HG02678 (cell line): ENCODE measurements at regions not wholly inside any gene's neighbourhood (a gene's known extent, or its start where the extent isn't known, plus 50 kb on each side); places are given as distances from the start of the nearest gene placed in this dataset.

Experiments used
- ATAC-seq: cut with Tn5 transposase; IDR thresholded peaks from one replicate; pipeline ENCODE4 v1.9.1; 2021; ENCODE audit warnings: mild to moderate bottlenecking, moderate library complexity; ENCODE audit not compliant: unreplicated experiment

DNA sequence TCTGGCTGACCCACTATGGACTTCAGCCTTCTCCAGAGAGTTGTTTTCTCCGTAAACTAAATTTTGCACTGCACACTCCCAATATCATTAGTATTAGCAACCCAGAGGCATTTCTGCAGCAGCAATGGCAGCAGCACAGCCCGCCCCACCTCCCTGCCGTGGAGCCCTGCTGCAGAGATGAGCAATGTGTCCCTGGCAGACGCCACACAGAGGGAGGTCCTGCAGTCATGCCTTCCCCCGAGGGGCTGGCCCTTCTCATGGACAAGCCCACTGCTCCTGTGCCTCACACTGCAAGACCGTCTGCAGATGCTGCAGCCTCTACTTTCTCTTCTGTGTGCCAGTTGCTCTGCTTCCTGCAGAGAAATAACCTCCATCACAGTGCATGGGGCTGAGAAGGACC is 393.4 kb upstream of the MKI67 start:
- ATAC-seq: no peak

DNA sequence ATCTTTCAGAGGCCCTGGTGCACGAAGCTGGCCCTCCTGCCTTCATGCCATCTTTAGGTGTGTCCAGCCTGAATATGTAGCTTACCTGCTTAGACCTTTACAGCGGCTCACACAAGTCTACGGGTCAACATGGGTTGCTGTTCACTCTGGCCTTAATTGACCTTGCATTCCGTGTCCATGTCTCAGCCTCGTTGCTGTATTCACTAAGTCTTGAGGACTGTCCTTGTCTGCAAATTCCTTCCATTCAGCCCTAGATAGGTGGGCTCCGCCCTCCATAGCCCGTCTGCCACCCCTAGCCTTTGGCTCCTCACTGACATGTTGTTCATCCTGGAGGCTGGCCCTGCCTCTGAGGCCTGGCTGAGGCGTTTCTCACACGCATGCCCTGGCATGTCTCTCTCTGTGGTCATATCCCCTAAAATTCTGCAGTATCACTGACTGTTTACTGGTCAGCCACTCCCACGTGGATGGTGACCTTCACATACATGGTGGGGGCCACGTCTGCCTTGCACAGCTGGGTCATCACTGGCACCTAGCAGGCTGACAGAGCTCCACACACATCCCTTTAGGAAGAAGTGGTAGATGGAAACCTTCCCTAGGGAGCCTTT is 394.1 kb upstream of the MKI67 start:
- no peak for ATAC-seq

DNA sequence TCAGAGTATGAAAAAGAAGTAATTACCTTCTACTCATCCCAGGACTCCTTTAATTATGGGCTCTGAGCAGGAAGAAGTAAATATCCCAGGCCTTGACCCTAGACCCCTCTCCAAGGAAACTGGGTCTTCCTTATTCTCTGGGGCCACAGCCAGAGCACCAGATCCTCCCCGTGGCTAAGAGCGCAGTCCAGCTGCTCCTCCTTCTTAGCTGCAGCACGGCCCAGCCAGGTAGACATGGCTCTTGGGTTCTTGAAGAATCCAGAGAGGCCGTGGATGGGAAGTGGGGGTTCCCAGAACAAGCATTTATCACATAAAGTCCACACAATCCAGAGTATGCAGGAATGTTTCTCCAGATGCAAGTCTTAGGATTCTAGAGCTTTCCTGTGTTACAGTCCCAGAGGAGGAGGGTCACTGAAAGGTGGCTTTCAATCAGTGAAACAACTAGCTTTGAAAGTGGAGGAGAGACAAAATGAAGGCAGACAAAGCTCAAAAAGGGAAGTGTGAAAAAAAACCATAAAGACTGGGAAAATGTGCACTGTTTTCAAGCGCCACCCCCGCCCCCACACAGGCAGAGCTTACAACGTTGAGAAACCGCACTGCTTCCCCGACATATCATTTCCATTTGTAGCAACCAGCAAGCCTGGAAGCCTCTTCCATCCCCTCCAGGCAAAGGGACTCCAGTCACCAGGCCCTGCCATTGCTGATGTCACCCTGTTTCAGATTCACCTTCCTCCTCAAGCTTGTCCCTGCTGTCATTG is 396.5 kb upstream of the MKI67 start:
- no peak for ATAC-seq

- no peak for ATAC-seq
These were observed 399.2 kb upstream of the MKI67 start for GRCh38 chr10:128525444-128525843.

- no peak for ATAC-seq
These were observed 399.7 kb upstream of the MKI67 start for GRCh38 chr10:128525936-128526335.

GRCh38 chr10:128526791-128527375 is 400.7 kb upstream of the MKI67 start:
- no peak for ATAC-seq

GRCh38 chr10:128527711-128528110 is 401.5 kb upstream of the MKI67 start:
- ATAC-seq: no peak

DNA sequence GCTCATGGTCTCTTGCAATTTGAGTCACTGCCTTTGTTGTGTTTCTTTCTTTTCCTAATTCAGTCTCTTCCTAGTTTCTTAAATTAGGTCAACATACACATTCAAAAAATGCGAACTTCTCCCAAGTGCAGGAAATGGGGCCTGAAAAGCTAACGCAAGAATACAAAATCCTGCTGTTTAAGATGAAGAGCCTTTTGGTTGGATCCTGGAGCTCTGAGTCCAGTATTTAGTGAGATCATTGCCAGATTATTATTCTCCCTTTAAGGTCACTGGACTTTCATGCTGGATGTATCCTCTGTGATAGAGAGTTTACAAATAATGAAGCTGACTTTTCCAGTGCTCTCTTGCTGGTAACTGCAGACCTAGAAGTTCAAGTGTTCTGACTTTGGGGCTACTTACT is 401.9 kb upstream of the MKI67 start:
- no peak for ATAC-seq

DNA sequence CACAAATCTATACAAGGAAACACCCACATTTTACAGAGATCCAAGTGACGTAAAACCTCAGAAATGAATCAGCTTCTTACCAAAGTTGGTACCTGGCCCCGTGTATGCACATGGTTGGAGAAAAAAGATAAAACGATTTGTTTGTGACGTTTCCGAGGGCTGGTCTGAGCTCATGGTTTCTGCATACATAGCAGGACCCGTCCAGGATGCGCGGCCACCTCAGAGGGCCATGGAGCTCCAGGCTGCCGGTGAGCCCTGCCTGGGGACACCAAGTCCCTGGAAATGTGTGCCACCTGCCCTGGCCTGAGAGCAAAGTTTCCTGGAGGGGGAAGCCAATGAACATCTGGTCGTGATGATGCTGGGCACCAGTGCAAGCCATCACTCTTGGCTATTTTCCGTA is 402.6 kb upstream of the MKI67 start:
- ATAC-seq: no peak

- ATAC-seq: no peak
These were observed 403.0 kb upstream of the MKI67 start for GRCh38 chr10:128529225-128529624.

DNA sequence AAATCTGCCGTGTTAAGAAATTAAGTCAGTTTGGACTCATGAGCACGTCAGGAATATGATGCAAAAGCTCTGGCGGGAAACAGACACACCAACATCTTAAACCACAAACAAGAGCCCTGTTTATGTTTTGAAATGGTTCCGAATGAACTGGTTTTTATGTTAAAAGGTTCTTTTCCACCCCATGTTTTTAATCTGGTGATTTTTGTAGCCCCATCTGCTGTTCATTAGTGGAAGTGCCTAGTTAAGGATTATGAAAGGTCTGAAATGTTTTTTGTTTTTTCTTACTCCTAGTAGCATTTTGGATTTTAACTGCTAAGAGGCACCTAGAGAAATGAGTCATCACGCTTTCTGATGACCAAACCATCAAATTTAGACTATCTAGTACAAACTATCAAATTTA is 404.1 kb upstream of the MKI67 start:
- ATAC-seq: no peak

GRCh38 chr10:128530946-128531345 is 404.7 kb upstream of the MKI67 start:
- no peak for ATAC-seq

DNA sequence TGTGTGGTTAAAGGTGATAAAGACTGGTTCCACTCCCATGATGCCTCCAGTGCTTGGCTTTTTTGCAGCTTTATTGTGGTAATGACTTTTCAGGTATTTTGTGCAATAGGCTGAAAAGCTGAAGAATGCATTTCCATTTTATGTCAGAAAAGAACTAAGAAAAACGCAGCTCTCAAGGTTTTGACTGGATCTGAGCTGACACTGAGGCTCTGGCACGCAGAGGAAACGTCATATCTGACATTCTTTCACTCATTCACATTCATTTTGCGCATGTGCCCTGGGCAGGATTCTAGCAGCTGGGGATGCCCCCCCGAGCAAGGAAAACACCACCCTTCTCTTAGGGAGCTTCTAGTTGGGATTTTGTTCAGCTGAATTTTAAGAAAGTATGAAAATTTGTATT is 408.5 kb upstream of the MKI67 start:
- ATAC-seq: no peak

DNA sequence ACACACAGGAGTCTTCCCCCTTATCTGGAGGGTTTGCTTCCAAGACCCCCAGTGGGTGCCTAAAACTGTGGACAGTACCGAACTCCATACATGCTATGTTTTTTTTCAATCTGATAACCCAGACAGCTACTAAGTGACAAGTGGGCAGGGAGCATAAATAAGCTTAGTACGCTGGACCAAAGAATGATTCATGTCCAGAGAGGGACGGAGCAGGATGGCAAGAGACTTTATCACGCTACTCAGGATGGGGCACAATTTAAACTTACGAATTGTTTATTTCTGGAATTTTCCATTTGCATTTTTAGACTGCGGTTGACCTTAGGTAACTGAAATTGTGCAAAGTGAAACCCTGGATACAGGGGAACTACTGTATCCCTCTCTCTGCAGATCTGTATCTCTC is 410.0 kb upstream of the MKI67 start:
- no peak for ATAC-seq

DNA sequence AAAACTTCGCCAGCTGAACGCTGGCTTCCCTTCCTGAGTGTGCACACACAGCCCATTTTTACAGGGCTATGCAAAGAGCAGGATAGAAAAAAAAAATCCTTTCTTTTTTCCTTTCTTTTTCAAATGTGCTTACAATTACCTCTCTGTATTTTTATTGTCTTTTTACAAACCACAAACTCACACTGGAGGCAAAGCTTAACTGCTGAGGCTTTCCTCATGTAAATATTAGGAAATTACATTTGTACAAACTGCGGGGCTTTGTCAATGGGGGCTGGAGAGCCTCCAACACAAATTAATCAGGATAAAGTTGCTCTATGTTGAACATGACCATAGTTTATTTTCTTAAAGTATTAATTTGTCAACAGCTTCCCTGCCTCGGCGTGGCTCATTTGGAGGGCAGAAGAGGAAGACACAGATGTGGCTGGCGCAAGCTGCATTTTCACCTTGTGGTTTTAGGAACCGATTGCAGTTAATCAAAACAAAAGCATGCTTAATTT is 411.7 kb upstream of the MKI67 start:
- no peak for ATAC-seq

- no peak for ATAC-seq
These were observed 412.4 kb upstream of the MKI67 start for GRCh38 chr10:128538671-128539070.

GRCh38 chr10:128539510-128540127 is 413.4 kb upstream of the MKI67 start:
- ATAC-seq: no peak

GRCh38 chr10:128540128-128540762 is 414.0 kb upstream of the MKI67 start:
- no peak for ATAC-seq

DNA sequence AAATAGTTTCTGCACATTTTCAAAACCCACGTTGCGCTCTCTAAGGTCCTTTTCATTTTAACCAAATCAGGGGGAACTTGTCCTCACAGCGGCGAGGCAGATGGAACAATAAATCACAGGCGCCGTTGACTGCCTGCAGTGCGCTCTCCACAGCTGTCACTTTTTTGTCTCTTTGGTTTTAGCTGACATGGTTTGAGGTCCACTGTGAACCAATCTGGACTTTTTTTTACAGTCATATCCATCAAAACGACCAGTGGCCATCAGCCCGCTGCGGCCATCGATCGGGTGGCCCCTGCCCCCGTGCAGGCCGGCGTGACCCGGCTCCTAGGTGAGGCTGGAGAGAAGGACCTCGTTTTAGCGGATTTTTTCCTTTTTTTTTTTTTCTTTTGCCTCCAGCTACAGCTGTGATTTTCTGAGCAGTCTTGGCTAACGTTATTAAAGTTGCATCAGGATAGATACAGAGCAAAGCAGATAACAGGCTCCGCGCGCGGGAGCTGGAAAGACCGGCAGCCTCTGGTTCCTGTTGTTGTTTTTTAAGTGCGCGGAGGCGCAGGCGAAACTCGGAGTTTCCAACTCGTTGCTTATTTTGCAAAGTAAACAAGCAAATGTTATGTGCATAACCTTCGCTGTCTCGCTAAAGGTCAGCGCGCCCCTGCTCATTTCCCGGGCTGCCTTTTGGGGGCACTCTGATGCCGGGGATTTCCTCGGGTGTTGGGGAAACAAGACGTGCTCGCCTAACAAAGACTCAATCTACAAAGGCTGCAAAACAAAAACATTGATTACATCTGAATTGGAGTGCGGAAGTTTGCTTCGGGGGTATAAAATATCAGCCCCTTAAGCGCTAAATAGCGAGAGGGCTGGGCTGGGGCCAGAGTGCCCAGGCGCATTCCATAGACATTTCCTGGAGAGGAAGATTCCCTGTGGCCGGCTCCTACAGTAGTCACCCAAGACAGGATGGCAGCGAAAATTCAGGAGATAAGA is 414.8 kb upstream of the MKI67 start:
- no peak for ATAC-seq

GRCh38 chr10:128541926-128542475 is 415.8 kb upstream of the MKI67 start:
- ATAC-seq: no peak
